ENCODE measurements at regions not wholly inside any gene's neighbourhood (a gene's known extent, or its start where the extent isn't known, plus 50 kb on each side); places are given as distances from the start of the nearest gene placed in this dataset.

GRCh38 chr3:178396318-178396717, 139.9 kb upstream of the KCNMB2 start:
- no peak for DNase-seq

DNA sequence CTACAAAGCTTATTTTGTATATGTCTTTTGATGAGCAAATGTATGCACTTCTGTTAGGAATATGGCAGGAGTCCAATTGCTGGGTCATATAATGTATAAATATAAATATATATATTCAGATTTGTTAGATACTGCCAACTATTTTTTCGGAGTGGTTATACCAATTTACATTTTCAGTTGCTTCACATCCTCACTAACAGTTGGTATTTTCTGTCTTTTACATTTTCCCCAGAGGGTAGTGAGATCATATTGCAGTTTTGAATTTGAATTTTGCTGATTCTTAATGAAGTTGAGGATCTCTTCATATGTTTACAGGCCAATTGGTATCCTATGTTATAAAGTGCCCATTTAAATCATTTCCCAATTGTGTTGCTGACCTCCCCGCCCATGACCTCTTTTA, 139.0 kb upstream of the KCNMB2 start:
- no peak for DNase-seq

GRCh38 chr3:178397836-178398235, 138.4 kb upstream of the KCNMB2 start:
- DNase-seq, result no peak

DNA sequence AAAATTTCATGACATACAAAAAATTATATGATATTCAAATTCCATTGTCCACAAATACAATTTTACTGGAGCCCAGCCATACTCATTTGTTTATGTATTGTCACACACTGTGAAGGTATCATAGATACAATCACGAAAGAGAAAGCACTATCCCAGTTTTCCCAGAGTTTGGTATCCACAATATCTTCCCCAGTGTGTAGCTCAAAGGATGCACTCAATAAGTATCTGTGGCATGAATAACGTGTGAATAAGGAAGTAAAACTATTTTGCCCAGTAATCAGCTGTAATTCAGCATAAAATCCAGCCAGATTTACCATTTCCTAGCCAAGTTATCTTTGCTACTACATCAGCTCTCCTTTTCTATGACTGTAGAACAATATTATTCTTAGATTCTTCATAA, 131.3 kb upstream of the KCNMB2 start:
- no peak for DNase-seq

DNA sequence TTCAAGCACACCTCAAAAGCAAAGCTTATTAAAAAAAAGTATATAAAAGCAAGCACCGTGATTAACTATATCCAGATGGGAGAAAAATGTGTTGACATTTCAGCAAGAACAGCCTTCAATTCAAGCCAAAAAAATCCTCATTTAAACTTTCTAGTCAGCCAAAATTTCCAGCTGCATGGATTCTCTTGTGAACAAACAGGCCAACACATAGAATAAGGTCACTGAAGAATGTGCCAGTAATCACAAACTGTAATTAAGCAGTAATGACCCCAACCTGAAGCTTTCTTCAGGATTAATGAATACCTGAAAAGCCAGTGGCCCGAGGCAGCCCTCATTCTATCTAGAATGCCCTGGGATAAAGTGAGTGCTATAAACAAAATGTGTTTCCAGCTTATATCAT, 130.7 kb upstream of the KCNMB2 start:
- no peak for DNase-seq

DNA sequence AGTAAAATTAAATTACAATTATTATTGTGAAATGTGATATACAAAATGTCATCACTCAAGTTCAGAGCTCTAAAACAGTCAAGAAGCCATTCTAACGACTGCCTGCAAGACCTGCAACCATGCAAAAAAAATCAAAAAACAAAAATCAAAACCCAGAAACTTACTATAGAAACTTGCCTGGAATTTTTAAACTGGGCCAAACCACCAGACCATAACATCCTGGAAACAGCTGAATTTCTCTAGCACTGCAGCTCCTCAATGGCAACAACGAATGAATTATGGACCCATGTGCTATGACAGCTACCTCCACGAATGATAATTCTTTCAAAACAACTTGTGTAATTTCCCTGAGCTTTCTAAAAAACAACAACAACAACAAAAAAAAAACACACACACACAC, 130.0 kb upstream of the KCNMB2 start:
- no peak for DNase-seq

DNA sequence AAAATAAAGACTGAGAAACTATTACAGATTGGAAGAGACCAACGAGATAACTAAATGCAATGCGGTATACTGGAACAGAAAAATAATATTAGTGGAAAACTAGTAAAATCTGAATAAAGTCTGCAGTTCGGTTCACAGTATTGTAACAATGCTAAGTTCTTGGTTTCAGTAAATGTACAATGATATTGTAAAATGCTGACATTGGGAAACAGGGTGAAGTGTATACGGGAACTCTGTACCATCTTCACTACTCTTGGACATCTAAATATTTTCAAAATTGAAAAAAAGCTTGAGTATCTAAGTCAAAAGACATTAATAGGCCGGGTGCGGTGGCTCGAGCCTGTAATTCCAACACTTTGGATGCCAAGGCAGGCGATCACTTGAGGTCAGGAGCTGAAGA, 120.9 kb upstream of the KCNMB2 start:
- no peak for DNase-seq

DNA sequence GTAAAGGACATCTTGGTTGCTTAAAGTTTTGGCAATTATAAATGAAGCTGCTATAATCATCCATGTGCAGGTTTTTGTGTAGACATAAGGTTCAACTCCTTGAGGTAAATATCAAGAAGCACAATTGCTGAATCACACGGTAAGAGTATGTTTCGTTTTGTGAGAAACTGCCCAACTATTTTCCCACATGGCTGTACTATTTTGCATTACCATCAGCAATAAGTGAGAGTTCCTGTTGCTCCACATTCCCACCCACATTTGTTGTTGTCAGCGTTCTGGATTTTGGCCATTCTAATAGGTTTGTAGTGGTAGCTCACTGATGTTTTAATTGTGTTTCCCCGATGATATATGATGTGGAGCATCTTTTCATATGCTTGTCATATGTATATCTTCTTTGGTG, 118.5 kb upstream of the KCNMB2 start:
- DNase-seq, result no peak

DNA sequence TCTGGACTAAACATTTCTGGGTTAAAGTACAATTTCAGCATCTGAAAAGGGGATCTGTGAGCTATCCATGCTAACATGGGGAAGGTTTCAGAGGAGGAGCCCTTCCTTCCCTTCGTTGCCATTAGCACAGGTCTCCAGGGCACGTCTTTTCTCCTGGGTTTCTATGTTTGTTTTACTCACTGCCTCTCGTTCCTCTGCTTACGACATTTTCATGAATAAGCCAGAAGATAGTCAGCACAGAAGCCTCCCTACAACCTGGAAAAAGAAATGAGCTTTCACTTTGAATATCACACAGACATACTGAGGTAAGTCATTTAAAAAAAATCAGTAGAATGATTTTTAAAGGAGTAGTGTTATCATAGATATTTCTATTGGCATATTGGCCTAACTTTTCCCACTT, 117.2 kb upstream of the KCNMB2 start:
- DNase-seq, result no peak

- DNase-seq, result no peak
Observed at GRCh38 chr3:178420033-178420432, 116.2 kb upstream of the KCNMB2 start.

DNA sequence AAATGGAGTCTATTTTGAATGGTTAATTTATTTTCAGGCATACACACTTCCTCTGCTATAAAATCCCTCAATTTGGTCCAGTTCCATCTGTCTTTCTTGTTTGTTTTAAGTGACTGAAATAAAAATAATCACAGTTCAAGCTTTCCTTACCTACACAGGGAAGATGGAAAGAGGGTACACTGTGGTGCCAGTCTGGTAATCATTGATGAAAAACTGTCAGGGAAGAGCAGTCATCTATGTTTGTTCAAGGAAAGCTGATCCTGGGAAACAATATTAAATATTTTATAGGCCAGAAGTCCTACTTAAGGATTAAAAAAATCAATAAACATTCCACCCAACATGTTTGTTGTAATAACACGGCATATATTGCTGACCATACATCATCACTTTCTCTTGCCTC, 115.2 kb upstream of the KCNMB2 start:
- DNase-seq, result no peak

DNA sequence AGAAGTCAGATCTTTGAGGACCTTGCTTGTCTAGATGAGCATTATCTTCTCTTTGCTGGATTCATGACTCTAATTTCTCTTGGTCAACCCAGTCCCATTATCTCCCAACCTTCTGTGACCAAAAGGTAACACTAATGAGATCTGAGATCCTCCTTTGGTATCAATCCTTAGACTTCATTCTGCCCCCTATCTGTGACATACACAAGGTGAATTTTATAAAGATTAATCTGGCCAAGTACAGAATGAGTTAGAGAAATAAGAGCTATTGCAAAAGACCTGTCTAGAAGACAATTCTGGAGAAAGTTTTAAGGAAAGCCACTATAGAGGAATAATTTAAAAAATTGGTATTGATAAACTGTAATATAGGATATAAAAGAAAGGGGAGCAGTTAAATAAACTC, 113.8 kb upstream of the KCNMB2 start:
- DNase-seq, result no peak

GRCh38 chr3:178428037-178428436, 108.2 kb upstream of the KCNMB2 start:
- DNase-seq, result no peak

DNA sequence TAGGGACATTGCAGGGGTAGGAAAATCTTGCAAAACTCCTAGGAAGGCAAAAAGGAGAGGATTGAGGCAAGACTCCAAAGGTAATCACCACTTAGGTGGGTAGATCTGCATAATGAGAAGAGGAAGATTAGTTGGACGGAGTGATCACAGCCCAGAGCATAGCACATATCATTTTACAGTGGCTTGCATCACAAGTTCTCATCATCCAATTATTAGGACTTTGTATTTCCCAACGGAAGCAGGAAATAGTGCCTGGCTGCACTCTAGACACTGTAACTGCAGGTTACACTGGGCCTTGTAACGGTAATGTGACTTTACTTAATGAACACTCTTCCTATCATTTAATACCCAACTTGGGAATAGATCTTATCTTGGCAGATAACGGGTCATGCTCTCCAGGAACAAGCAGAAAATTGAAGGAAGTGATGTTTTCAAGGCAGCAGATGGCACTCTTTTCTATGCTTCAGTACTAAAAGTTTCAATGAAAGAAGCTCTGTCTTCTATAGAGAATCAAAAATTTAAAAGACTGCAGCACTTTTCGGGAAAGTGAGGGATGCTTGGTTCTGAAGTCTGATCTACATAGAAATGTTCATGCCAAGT, 101.9 kb upstream of the KCNMB2 start:
- no peak for DNase-seq

DNA sequence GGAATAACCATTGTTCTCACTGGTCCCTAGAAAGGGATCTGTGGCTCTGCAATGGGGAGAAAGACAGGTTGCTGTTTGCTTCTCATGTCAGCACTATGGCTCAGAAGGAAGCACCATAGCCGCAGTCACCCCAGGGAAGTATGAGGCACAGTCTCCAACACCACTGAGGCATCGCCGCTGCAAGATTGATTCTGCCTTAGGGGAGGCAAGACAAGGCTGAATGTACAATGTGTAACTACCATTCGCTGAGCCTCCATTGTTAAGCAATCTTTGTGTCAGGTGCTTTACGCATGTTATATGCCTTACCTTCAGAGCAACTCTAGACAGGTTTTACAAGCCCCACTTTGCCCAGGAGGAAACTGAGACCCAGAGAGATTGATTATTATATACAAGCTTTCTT, 100.7 kb upstream of the KCNMB2 start:
- no peak for DNase-seq

- peak in 1 of 2 donors; percentile 9 for DNase-seq
Observed at GRCh38 chr3:178436773-178437172, 99.5 kb upstream of the KCNMB2 start.

DNA sequence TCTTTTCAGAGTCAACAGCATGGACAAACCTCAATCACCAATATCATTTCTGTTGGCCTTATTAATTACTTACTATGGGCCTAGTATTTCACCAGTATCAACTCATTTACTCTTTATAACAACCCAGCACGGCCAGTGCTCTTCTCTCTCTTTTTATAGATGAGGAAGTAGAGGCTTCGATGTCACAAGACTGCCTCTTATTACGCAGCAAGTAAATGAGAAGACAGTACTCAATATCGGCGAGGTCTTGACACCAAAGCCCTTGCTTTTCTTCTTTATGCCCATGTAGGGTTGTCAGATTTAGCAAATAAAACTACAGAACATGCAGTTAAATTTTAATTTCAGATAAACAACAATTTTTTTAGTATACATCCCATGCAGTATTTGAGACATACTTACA, 99.0 kb upstream of the KCNMB2 start:
- DNase-seq, result no peak

DNA sequence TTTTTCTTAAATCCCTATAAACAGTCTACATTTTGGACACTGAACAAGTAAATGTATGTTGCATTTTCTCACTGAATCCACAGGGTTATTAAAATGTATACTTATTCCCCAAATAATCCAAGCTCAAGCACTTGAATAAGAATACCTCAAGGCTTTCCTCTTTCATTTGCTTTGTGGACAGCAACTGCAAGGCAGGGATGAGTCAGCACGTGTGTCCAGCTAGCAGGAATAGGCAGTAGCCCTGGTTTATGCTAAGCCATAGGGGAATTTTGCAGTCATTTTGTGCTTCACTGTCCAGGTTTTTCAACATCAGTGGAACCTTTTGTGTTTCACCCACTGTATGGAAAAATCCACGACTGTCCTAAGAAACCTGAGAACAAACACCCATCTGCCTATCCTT, 96.7 kb upstream of the KCNMB2 start:
- no peak for DNase-seq

- no peak for DNase-seq
Observed at GRCh38 chr3:178440043-178440442, 96.2 kb upstream of the KCNMB2 start.

DNA sequence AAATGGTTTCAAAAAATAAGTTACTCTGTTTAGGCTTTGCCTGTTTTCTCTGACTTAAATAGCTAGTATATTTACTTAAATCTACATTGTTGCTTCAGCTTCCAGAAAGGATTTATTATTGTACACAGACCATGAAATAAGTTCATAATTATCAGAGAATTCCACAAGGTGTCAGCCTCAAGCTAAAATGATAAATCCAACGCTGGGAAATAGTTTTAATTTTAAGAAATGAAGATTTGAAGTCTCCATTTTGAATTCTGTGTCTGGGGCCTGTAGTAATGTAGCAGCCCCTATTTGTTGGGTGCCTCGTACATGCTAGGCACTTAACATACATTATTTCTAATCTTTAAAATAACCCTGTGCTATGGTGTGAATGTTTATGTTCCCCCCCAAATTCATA, 92.6 kb upstream of the KCNMB2 start:
- no peak for DNase-seq

DNA sequence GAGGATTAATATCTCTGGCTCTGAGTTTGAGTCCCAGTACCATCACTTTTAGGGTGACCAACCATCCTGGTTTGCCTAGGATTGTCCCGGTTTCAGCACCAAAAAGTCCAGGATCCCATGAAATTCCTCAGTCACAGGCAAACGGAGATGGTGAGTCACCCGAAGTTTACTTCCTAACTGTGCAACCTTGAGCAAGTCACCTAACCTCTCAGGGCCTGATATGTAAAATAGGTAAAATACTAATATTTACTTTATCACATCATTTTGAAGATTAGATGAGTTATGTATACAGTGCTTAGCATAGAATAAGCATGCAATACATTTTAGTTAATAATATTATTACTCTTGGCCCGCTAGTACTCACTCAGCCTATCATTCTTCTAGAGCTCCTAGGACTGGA, 91.1 kb upstream of the KCNMB2 start:
- no peak for DNase-seq

DNA sequence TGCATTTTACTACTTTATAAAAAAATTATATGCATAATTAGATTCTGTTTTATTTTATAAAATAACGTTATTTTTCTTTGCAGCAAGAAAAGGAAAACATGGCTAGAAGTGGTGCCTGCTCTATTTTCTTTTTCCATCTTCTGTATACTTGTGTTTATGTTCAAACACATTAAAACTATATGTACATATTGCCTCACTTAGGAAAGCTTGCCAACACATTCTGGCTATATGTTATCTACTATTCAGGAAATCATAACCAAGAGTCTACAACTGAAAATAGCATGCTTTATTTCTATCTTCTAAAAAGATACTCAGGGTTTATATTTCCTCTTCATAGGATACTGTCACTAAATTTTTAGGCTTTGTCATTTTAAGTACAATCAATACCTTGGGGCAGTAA, 90.2 kb upstream of the KCNMB2 start:
- no peak for DNase-seq

GRCh38 chr3:178450476-178450875, 85.8 kb upstream of the KCNMB2 start:
- DNase-seq, result no peak

- no peak for DNase-seq
Observed at GRCh38 chr3:178451799-178452198, 84.4 kb upstream of the KCNMB2 start.

DNA sequence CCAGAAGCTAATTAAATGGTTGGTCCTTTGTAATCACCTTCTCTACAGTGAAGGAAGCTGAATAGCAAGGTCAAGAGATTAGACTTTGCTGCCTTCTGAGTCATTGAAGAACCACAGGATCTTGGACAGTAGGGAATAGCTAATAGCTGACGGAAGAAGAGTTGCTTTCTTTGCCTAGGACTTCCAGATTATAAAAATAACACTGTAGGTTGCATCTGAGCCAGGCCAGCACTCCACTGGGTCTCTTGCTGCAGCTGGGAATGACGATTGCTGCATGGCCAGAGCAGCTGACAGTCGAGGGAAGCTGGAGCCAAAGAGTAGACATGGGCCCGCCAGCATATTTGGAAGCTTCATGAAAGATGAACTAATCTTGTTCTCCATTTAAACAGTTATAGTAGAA, 81.5 kb upstream of the KCNMB2 start:
- DNase-seq, result no peak

DNA sequence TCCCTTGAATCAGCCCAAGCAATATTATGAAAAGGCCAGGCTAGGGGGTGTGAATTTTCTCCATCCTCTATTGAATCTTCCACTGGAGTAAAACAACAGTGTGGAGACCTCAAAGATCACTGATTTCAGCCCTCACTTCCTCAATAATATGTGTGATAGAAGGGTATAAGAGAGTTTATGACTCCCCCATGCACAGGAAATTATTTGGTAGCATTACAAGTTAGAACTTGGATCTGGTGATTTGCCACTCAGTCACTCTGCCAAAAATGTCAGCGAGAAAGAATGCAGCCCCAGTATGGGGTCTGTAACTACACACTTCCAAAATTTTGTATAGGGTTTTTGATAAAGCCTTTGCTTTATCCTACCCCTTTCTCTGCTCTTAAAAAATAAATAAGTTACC, 81.0 kb upstream of the KCNMB2 start:
- DNase-seq, result no peak
